ENCODE measurements at regions not wholly inside any gene's neighbourhood (a gene's known extent, or its start where the extent isn't known, plus 50 kb on each side); places are given as distances from the start of the nearest gene placed in this dataset.

GRCh38 chr6:25017932-25018567 lies 82.3 kb upstream of the RIPOR2 start:
- Histone ChIP-seq H3K79me2 (ENCODE audit: control insufficient read depth, insufficient read depth, low read length) (no peaks in the 10 kb centered on the region), H3K4me2 (ENCODE audit: control insufficient read depth, insufficient read depth) (peak overlapping the region; percentile 25; the same call in 1 of the 2 replicates), H4K20me1 (ENCODE audit: control insufficient read depth, insufficient read depth) (no peaks in the 10 kb centered on the region), H3K27me3 (replicated peaks in 1 of 2; ENCODE audit: control insufficient read depth in 2 of 2, insufficient read depth in 2 of 2, low read length in 1 of 2) (no peaks in the 10 kb centered on the region), H3K9ac (ENCODE audit: control insufficient read depth, insufficient read depth, low read length) (no peak overlapping the region), H3K9me3 (replicated peaks; ENCODE audit: control insufficient read depth, insufficient read depth, low read length) (no peaks in the 10 kb centered on the region), H3K36me3 (ENCODE audit: control insufficient read depth in 2 of 2, insufficient read depth in 2 of 2, low read length in 1 of 2) (no peaks in the 10 kb centered on the region), H2AFZ (ENCODE audit: control insufficient read depth, low read depth, low read length) (peak overlapping the region; percentile 47; the same call in 1 of the 2 replicates), H3K4me1 (ENCODE audit: control insufficient read depth, insufficient read depth, low read length) (peaks cover 5% of the 10 kb centered on the region), H3K4me3 (no peak overlapping the region), H3K27ac (ENCODE audit: control insufficient read depth, insufficient read depth) (no peak overlapping the region)
- ChIA-PET CTCF (interaction anchor here (0.6 to 18.8 kb wide), 63 partner anchors 9 to 493 kb away, joined by 3 to 314 read pairs (median 5); partner anchors contain the start of gene RIPOR2), RAD21 (ENCODE audit: unreplicated experiment) (interaction anchor here (0.7 to 7.2 kb wide), 53 partner anchors 9 to 497 kb away, joined by 3 to 97 read pairs (median 4); partner anchors contain the start of gene RIPOR2), POLR2A (interaction anchor here (0.6 to 2.8 kb wide), 7 partner anchors 9 to 245 kb away, joined by 3 to 11 read pairs (median 5); no protein-coding TSS in a partner anchor), SMC1A (ENCODE audit: uncharacterized antibody, unreplicated experiment) (interaction anchor here (0.8 to 11.1 kb wide), 63 partner anchors 9 to 493 kb away, joined by 3 to 144 read pairs (median 4); partner anchors contain the start of gene RIPOR2)
- BruUV-seq (replicated peaks): no TSS peak
- FAIRE-seq (no peak), ATAC-seq (peak; percentile 89), DNase-seq (ENCODE audit: low read depth, low spot score) (no peak)
- in situ Hi-C loops (cut with MboI): loop anchor here (5.0 to 10.0 kb wide), 2 partner anchors 161 to 433 kb away; no protein-coding TSS in a partner anchor
- intact Hi-C loops (cut with micrococcal nuclease; ENCODE audit: unreplicated experiment): loop anchor here (1.0 to 5.0 kb wide), 5 partner anchors 52 to 435 kb away; no protein-coding TSS in a partner anchor
- 0% methylated on average over 7 of the region's 7 CpGs for WGBS (ENCODE audit: insufficient coverage, insufficient replicate concordance, low lambda C conversion rate, missing lambda C conversion rate)
- no peak for TF ChIP-seq CHD4 (IDR thresholded peaks at IDR 0.05)
- no peak for TF ChIP-seq EZH2 (IDR thresholded peaks at IDR 0.05; ENCODE audit: borderline replicate concordance, control insufficient read depth, low read depth, low read length)
- TF ChIP-seq SMC3 (IDR thresholded peaks at IDR 0.05; ENCODE audit: borderline replicate concordance, low read length): peak; percentile 87
- no peak for TF ChIP-seq SRF (IDR thresholded peaks at IDR 0.05; ENCODE audit: low read depth in 2 of 2, low read length in 2 of 2)
- peak; percentile 64; the same call in 1 of the 2 replicates for TF ChIP-seq SMARCA5 (IDR thresholded peaks at IDR 0.05)
- TF ChIP-seq, protein P1, sequence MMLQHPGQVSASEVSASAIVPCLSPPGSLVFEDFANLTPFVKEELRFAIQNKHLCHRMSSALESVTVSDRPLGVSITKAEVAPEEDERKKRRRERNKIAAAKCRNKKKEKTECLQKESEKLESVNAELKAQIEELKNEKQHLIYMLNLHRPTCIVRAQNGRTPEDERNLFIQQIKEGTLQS (IDR thresholded peaks at IDR 0.05; ENCODE audit: borderline replicate concordance, extremely low read depth, low read depth, low read length): no peak
- 0 out of 2 replicates have a peak, but pooled peaks have one; percentile 50 for TF ChIP-seq YY1 (IDR thresholded peaks at IDR 0.05; ENCODE audit: low read depth, low read length)
- peak; percentile 76 to 90 (median 82) for TF ChIP-seq CTCF (IDR thresholded peaks at IDR 0.05 in 2 of 3, conservative IDR thresholded peaks at IDR 0.05 in 1 of 3; ENCODE audit: control insufficient read depth in 2 of 3, extremely low read depth in 1 of 3, insufficient read depth in 1 of 3, low read depth in 3 of 3, low read length in 3 of 3)
- TF ChIP-seq RAD21 (IDR thresholded peaks at IDR 0.05; ENCODE audit: insufficient read depth, low read depth, low read length): peak; percentile 99
- TF ChIP-seq RELA (IDR thresholded peaks at IDR 0.05; ENCODE audit: borderline replicate concordance, partially characterized antibody): no peak
- TF ChIP-seq FOXM1 (IDR thresholded peaks at IDR 0.05; ENCODE audit: low read depth, low read length): peak; percentile 37; the same call in 1 of the 2 replicates
- no peak for TF ChIP-seq SREBF2 (IDR thresholded peaks at IDR 0.05; ENCODE audit: low read length)
- TF ChIP-seq ATF7 (IDR thresholded peaks at IDR 0.05; ENCODE audit: low read depth): peak; percentile 21; the same call in 1 of the 2 replicates
- TF ChIP-seq, protein P2, sequence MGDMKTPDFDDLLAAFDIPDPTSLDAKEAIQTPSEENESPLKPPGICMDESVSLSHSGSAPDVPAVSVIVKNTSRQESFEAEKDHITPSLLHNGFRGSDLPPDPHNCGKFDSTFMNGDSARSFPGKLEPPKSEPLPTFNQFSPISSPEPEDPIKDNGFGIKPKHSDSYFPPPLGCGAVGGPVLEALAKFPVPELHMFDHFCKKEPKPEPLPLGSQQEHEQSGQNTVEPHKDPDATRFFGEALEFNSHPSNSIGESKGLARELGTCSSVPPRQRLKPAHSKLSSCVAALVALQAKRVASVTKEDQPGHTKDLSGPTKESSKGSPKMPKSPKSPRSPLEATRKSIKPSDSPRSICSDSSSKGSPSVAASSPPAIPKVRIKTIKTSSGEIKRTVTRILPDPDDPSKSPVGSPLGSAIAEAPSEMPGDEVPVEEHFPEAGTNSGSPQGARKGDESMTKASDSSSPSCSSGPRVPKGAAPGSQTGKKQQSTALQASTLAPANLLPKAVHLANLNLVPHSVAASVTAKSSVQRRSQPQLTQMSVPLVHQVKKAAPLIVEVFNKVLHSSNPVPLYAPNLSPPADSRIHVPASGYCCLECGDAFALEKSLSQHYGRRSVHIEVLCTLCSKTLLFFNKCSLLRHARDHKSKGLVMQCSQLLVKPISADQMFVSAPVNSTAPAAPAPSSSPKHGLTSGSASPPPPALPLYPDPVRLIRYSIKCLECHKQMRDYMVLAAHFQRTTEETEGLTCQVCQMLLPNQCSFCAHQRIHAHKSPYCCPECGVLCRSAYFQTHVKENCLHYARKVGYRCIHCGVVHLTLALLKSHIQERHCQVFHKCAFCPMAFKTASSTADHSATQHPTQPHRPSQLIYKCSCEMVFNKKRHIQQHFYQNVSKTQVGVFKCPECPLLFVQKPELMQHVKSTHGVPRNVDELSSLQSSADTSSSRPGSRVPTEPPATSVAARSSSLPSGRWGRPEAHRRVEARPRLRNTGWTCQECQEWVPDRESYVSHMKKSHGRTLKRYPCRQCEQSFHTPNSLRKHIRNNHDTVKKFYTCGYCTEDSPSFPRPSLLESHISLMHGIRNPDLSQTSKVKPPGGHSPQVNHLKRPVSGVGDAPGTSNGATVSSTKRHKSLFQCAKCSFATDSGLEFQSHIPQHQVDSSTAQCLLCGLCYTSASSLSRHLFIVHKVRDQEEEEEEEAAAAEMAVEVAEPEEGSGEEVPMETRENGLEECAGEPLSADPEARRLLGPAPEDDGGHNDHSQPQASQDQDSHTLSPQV (IDR thresholded peaks at IDR 0.05): 0 out of 2 replicates have a peak, but pooled peaks have one; percentile 18

Measured in GM12878 (cell line).